ENCODE measurements at regions not wholly inside any gene's neighbourhood (a gene's known extent, or its start where the extent isn't known, plus 50 kb on each side); places are given as distances from the start of the nearest gene placed in this dataset.

DNA sequence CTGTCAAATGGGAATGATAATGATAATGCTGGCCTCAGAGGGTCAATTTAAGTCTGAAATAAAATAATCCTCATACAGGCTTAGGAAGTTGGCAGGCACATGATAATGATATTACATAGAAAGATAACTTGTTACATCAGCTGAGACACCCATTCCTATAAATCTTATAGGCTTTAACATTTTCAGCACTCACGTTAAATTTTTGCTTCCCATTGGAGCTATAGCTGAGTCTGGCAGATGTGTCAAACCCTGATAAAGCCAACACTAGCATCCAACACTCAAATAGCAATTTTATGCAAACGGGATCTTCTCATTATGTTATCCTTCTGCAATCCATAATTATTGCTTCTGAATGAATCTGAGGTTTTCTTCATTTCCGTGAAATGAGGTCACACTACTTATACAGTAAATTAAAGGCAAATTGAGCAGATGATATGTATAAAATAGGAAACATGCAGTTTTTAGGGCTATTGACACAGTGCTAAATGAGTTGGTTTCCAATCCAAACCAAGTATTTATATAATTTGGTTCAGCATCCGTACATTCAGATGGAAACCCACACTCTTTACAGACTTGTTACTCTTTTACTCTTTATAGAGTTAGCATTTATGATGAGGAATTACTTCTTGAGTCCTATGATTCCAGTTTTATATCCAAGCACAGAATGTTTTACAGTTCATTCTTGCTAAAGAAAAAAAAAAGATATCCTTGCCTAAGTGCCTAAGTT, 481.6 kb downstream of the BTBD3 start:
- WGBS, result 70% methylated on average over 4 of the region's 4 CpGs
- DNase-seq (ENCODE audit: low spot score), result no peak
- Histone ChIP-seq H3K9ac (ENCODE audit: low read depth in 1 of 2, low read length in 2 of 2) (no peak overlapping the region), H3K4me3 (ENCODE audit: low read depth in 1 of 3, low read length in 3 of 3) (no peak overlapping the region), H3K4me1 (ENCODE audit: control insufficient read depth in 4 of 4, insufficient read depth in 4 of 4, low read length in 3 of 4) (no peaks in the 10 kb centered on the region), H3K27ac (ENCODE audit: low read depth in 1 of 2, low read length in 2 of 2) (no peak overlapping the region), H3K9me3 (ENCODE audit: control insufficient read depth in 4 of 4, low read length in 3 of 4) (no peaks in the 10 kb centered on the region), H3K36me3 (ENCODE audit: control insufficient read depth in 4 of 4, insufficient read depth in 3 of 4, low read depth in 1 of 4, low read length in 3 of 4) (no peaks in the 10 kb centered on the region), H3K27me3 (ENCODE audit: control insufficient read depth in 4 of 4, insufficient read depth in 4 of 4, low read length in 3 of 4) (no peaks in the 10 kb centered on the region)
- TF ChIP-seq NR2F2 (IDR thresholded peaks at IDR 0.05) (no peak), GABPA (IDR thresholded peaks at IDR 0.05 in 1 of 2, conservative IDR thresholded peaks at IDR 0.05 in 1 of 2) (no peak), FOXA2 (IDR thresholded peaks at IDR 0.05) (no peak), REST (IDR thresholded peaks at IDR 0.05) (no peak), RAD21 (IDR thresholded peaks at IDR 0.05) (no peak), SP1 (IDR thresholded peaks at IDR 0.05) (no peak), JUND (IDR thresholded peaks at IDR 0.05) (no peak), CTCF (IDR thresholded peaks at IDR 0.05; ENCODE audit: low read depth, low read length, missing input control) (no peak), HNF4G (IDR thresholded peaks at IDR 0.05) (no peak), MAX (IDR thresholded peaks at IDR 0.05) (no peak), TAF1 (conservative IDR thresholded peaks at IDR 0.05) (no peak), YY1 (IDR thresholded peaks at IDR 0.05) (no peak), EGR1 (IDR thresholded peaks at IDR 0.05; ENCODE audit: low read depth in 2 of 2) (no peak), FOXA1 (IDR thresholded peaks at IDR 0.05) (no peak), HNF4A (conservative IDR thresholded peaks at IDR 0.05) (no peak), RXRA (IDR thresholded peaks at IDR 0.05) (no peak)
- TF ChIP-seq, protein P1, sequence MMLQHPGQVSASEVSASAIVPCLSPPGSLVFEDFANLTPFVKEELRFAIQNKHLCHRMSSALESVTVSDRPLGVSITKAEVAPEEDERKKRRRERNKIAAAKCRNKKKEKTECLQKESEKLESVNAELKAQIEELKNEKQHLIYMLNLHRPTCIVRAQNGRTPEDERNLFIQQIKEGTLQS (IDR thresholded peaks at IDR 0.05), result no peak
- TF ChIP-seq, protein P2, sequence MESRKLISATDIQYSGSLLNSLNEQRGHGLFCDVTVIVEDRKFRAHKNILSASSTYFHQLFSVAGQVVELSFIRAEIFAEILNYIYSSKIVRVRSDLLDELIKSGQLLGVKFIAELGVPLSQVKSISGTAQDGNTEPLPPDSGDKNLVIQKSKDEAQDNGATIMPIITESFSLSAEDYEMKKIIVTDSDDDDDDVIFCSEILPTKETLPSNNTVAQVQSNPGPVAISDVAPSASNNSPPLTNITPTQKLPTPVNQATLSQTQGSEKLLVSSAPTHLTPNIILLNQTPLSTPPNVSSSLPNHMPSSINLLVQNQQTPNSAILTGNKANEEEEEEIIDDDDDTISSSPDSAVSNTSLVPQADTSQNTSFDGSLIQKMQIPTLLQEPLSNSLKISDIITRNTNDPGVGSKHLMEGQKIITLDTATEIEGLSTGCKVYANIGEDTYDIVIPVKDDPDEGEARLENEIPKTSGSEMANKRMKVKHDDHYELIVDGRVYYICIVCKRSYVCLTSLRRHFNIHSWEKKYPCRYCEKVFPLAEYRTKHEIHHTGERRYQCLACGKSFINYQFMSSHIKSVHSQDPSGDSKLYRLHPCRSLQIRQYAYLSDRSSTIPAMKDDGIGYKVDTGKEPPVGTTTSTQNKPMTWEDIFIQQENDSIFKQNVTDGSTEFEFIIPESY (IDR thresholded peaks at IDR 0.05), result no peak
